H9 (cell line): ENCODE measurements at regions not wholly inside any gene's neighbourhood (a gene's known extent, or its start where the extent isn't known, plus 50 kb on each side); places are given as distances from the start of the nearest gene placed in this dataset.

Experiments
- DNase-seq: peaks from one replicate; pipeline ENCODE4 v3.0.0-alpha.2; 2017
- H2AFZ ChIP-seq: one replicate; pipeline ENCODE4 v1.6.1; 2013; ENCODE audit warnings: mild to moderate bottlenecking, low read length, control low read depth, moderate library complexity
- H2AK5ac ChIP-seq: 2 replicates; pipeline ENCODE4 v1.6.1; 2013; ENCODE audit warnings: low read length, control low read depth, mixed read lengths; ENCODE audit not compliant: insufficient read length
- H2BK120ac ChIP-seq: one replicate; pipeline ENCODE4 v1.6.1; 2013; ENCODE audit warnings: low read depth, mild to moderate bottlenecking, low read length, control low read depth, inconsistent platforms; ENCODE audit not compliant: poor library complexity, severe bottlenecking
- H2BK12ac ChIP-seq: 2 replicates; pipeline ENCODE4 v1.6.1; 2013; ENCODE audit warnings: low read length, control low read depth, mixed read lengths, low read depth; ENCODE audit not compliant: insufficient read length
- H2BK15ac ChIP-seq: 2 replicates; pipeline ENCODE4 v1.6.1; 2013; ENCODE audit warnings: low read depth, low read length, control low read depth
- H2BK20ac ChIP-seq: one replicate; pipeline ENCODE4 v1.6.1; 2013; ENCODE audit warnings: low read depth, mild to moderate bottlenecking, low read length, control low read depth, inconsistent platforms; ENCODE audit not compliant: poor library complexity, severe bottlenecking
- H2BK5ac ChIP-seq: 2 replicates; pipeline ENCODE4 v1.6.1; 2013; ENCODE audit warnings: low read length, control low read depth, mixed read lengths; ENCODE audit not compliant: insufficient read length
- H3K14ac ChIP-seq: 2 replicates; pipeline ENCODE4 v1.6.1; 2013; ENCODE audit warnings: low read length, control low read depth; ENCODE audit not compliant: insufficient read depth
- H3K18ac ChIP-seq: 2 replicates; pipeline ENCODE4 v1.6.1; 2013; ENCODE audit warnings: low read depth, mild to moderate bottlenecking, mixed read lengths, low read length, control low read depth; ENCODE audit not compliant: insufficient read length
- H3K23ac ChIP-seq: 2 replicates; pipeline ENCODE4 v1.6.1; 2013; ENCODE audit warnings: low read length, control low read depth, mixed read lengths, low read depth; ENCODE audit not compliant: insufficient read length
- H3K23me2 ChIP-seq: 2 replicates; pipeline ENCODE4 v1.6.1; 2013; ENCODE audit warnings: low read depth, mild to moderate bottlenecking, mixed read lengths, low read length, control low read depth; ENCODE audit not compliant: insufficient read length, poor library complexity, severe bottlenecking
- H3K27ac ChIP-seq: 2 replicates; pipeline ENCODE4 v1.5.1; 2013; ENCODE audit warnings: low read length, control low read depth, mixed read lengths, low read depth; ENCODE audit not compliant: insufficient read length
- H3K27me3 ChIP-seq: 2 replicates; pipeline ENCODE4 v1.6.1; 2013; ENCODE audit warnings: low read length, control low read depth, inconsistent platforms; ENCODE audit not compliant: insufficient read depth
- H3K4ac ChIP-seq: 2 replicates; pipeline ENCODE4 v1.6.1; 2013; ENCODE audit warnings: low read depth, mild to moderate bottlenecking, control low read depth, inconsistent platforms, low read length, moderate library complexity
- H3K4me1 ChIP-seq: 2 replicates; pipeline ENCODE4 v1.6.1; 2013; ENCODE audit warnings: low read length, control low read depth, inconsistent platforms; ENCODE audit not compliant: insufficient read depth
- H3K4me2 ChIP-seq: 2 replicates; pipeline ENCODE4 v1.6.1; 2013; ENCODE audit warnings: low read length, control low read depth, mixed read lengths; ENCODE audit not compliant: insufficient read length, insufficient read depth
- H3K56ac ChIP-seq: 2 replicates; pipeline ENCODE4 v1.6.1; 2013; ENCODE audit warnings: low read depth, mild to moderate bottlenecking, mixed read lengths, low read length, control low read depth; ENCODE audit not compliant: insufficient read length
- H3K79me1 ChIP-seq: 2 replicates; pipeline ENCODE4 v1.6.1; 2013; ENCODE audit warnings: low read depth, mild to moderate bottlenecking, moderate library complexity, low read length, control low read depth, inconsistent platforms; ENCODE audit not compliant: insufficient read depth, poor library complexity, severe bottlenecking
- H3K79me2 ChIP-seq: 2 replicates; pipeline ENCODE4 v1.6.1; 2013; ENCODE audit warnings: low read length, control low read depth, inconsistent platforms; ENCODE audit not compliant: insufficient read depth
- H3K9ac ChIP-seq: 2 replicates; pipeline ENCODE4 v1.6.1; 2013; ENCODE audit warnings: low read length, control low read depth, mixed read lengths; ENCODE audit not compliant: insufficient read length; ENCODE audit errors: extremely low read depth
- H3K9me3 ChIP-seq: one replicate; pipeline ENCODE4 v1.6.1; 2013; ENCODE audit warnings: low read depth, low read length, inconsistent platforms; ENCODE audit not compliant: control insufficient read depth
- H3T11ph ChIP-seq: one replicate; pipeline ENCODE4 v1.6.1; 2013; ENCODE audit warnings: mild to moderate bottlenecking, low read length, control low read depth, inconsistent platforms
- H4K20me1 ChIP-seq: one replicate; pipeline ENCODE4 v1.6.1; 2013; ENCODE audit not compliant: control insufficient read depth, insufficient read length, insufficient read depth
- H4K5ac ChIP-seq: 2 replicates; pipeline ENCODE4 v1.6.1; 2013; ENCODE audit warnings: low read depth, mild to moderate bottlenecking, mixed read lengths, low read length, control low read depth; ENCODE audit not compliant: insufficient read length
- H4K8ac ChIP-seq: replicated peaks from 2 replicates; pipeline ENCODE4 v1.6.1; 2013; ENCODE audit warnings: low read length, control low read depth, mixed read lengths, low read depth; ENCODE audit not compliant: insufficient read length
- H4K91ac ChIP-seq: 2 replicates; pipeline ENCODE4 v1.6.1; 2013; ENCODE audit warnings: low read depth, mild to moderate bottlenecking, moderate library complexity, mixed read lengths, low read length, control low read depth; ENCODE audit not compliant: insufficient read length
- H3K27ac Mint-ChIP-seq, 3 experiments: 2 replicates in 2 of 3; 3 replicates in 1 of 3; pipeline ENCODE4 v1.8.0; 2020 to 2021; ENCODE audit warnings: mixed read lengths in 3 of 3, mild to moderate bottlenecking in 1 of 3, moderate library complexity in 1 of 3
- H3K27me3 Mint-ChIP-seq: 2 replicates; pipeline ENCODE4 v1.8.0; 2021; ENCODE audit warnings: low read depth, mild to moderate bottlenecking, moderate library complexity, mixed read lengths
- H3K36me3 Mint-ChIP-seq, 3 experiments: 2 replicates in 2 of 3; 3 replicates in 1 of 3; pipeline ENCODE4 v1.8.0; 2020 to 2021; ENCODE audit warnings: low read depth in 3 of 3, mixed read lengths in 3 of 3; ENCODE audit not compliant: insufficient read depth in 1 of 3
- H3K4me1 Mint-ChIP-seq, 2 experiments: 2 replicates each; pipeline ENCODE4 v1.8.0; 2020; ENCODE audit warnings: mixed read lengths in 2 of 2
- H3K4me3 Mint-ChIP-seq, 2 experiments: 2 replicates in 1 of 2; 3 replicates in 1 of 2; pipeline ENCODE4 v1.8.0; 2020 to 2021; ENCODE audit warnings: mild to moderate bottlenecking in 2 of 2, mixed read lengths in 2 of 2, moderate library complexity in 1 of 2
- H3K9me3 Mint-ChIP-seq, 2 experiments: 2 replicates in 1 of 2; 3 replicates in 1 of 2; pipeline ENCODE4 v1.8.0; 2020; ENCODE audit warnings: mild to moderate bottlenecking in 2 of 2, mixed read lengths in 2 of 2, moderate library complexity in 1 of 2
- WGBS: extraction: QIAGEN DNeasy Blood & Tissue Kit; methylation state at CpG from one replicate; pipeline ENCODE4 v1.1.7; 2013; ENCODE audit warnings: missing lambda C conversion rate, low lambda C conversion rate, mixed read lengths; ENCODE audit not compliant: insufficient read length; ENCODE audit errors: extremely low coverage; 5-methylcytosine and 5-hydroxymethylcytosine counted together
- TF ChIP-seq, protein P1 (sequence below): fragments of 200-600 bp; sonication (generic); conservative IDR thresholded peaks from 3 replicates; pipeline ENCODE4 v1.8.0; 2021; ENCODE audit warnings: antibody characterized with exemption, mild to moderate bottlenecking

DNA sequence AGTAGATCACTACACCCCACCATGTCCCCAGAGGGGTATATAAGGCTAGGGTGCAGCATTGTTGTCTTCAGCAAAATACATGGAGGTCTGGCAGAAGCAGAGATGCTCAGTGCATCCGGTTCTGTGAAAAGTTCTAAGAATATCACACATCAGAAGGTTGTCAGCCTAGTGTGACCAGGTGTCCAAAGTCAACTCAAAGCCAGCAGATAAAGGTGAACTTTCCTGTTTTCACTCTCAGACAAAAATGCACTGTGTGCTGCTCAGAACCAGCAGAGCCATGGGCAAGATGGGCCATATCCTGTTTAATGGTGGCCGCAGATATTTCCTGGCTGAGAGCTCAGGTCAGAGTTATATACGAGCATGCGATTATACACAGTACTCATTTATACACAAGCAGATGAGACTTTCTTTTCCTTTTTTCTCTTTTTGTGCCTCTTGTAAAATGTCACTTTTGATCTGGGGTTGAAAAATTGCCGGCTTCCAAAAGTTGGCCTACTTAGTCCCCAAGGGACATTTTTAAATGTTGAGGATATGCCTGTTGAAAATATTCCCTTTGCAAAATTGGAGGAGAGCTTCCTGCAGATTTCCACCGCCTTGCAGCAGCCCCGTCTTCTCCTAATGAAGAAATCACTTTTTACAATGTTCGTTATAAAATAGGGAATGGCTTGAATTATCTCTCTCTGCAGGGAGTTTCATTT, 425.6 kb upstream of the SALL1 start:
- Mint-ChIP-seq H3K4me3 (no peak overlapping the region), H3K36me3 (no peaks in the 10 kb centered on the region), H3K9me3 (no peaks in the 10 kb centered on the region; a peak in 1 of 5 replicates), H3K27me3 (peaks cover 3% of the 10 kb centered on the region), H3K27ac (peak overlapping the region in 1 of 3 experiments; percentile 7; a peak in 1 of 7 replicates), H3K4me1 (peaks cover 10 to 13% of the 10 kb centered on the region in 2 experiments)
- DNase-seq: no peak
- H2BK12ac ChIP-seq: no peak overlapping the region
- no peaks in the 10 kb centered on the region for H3K27me3 ChIP-seq
- H3K4ac ChIP-seq: no peak overlapping the region
- no peaks in the 10 kb centered on the region for H4K20me1 ChIP-seq
- no peak overlapping the region for H4K5ac ChIP-seq
- no peak overlapping the region for H2BK120ac ChIP-seq
- no peak overlapping the region for H2AK5ac ChIP-seq
- no peaks in the 10 kb centered on the region for H3K79me1 ChIP-seq
- no peak overlapping the region for H3K18ac ChIP-seq
- H3K4me2 ChIP-seq: no peak overlapping the region
- no peak overlapping the region for H2BK5ac ChIP-seq
- peaks cover 4% of the 10 kb centered on the region; the same call in 1 of the 2 replicates for H3K4me1 ChIP-seq
- TF ChIP-seq, protein P1, sequence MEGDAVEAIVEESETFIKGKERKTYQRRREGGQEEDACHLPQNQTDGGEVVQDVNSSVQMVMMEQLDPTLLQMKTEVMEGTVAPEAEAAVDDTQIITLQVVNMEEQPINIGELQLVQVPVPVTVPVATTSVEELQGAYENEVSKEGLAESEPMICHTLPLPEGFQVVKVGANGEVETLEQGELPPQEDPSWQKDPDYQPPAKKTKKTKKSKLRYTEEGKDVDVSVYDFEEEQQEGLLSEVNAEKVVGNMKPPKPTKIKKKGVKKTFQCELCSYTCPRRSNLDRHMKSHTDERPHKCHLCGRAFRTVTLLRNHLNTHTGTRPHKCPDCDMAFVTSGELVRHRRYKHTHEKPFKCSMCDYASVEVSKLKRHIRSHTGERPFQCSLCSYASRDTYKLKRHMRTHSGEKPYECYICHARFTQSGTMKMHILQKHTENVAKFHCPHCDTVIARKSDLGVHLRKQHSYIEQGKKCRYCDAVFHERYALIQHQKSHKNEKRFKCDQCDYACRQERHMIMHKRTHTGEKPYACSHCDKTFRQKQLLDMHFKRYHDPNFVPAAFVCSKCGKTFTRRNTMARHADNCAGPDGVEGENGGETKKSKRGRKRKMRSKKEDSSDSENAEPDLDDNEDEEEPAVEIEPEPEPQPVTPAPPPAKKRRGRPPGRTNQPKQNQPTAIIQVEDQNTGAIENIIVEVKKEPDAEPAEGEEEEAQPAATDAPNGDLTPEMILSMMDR: no peak
- H4K91ac ChIP-seq: no peak overlapping the region
- H2BK15ac ChIP-seq: no peak overlapping the region
- no peak overlapping the region for H2AFZ ChIP-seq
- no CpG with 5 or more reads among the region's 8 CpGs for WGBS
- H3K14ac ChIP-seq: no peak overlapping the region
- H3T11ph ChIP-seq: no peak overlapping the region
- no peak overlapping the region for H3K56ac ChIP-seq
- no peaks in the 10 kb centered on the region for H3K23me2 ChIP-seq
- no peaks in the 10 kb centered on the region for H3K79me2 ChIP-seq
- no peak overlapping the region for H2BK20ac ChIP-seq
- H3K27ac ChIP-seq: no peak overlapping the region
- no peak overlapping the region for H4K8ac ChIP-seq
- H3K9me3 ChIP-seq: no peaks in the 10 kb centered on the region
- no peak overlapping the region for H3K23ac ChIP-seq
- no peak overlapping the region for H3K9ac ChIP-seq
